DND-41 (cell line): ENCODE measurements at regions not wholly inside any gene's neighbourhood (a gene's known extent, or its start where the extent isn't known, plus 50 kb on each side); places are given as distances from the start of the nearest gene placed in this dataset.

Experiments
- EZH2 ChIP-seq: IDR thresholded peaks from 3 replicates; pipeline ENCODE4 v1.6.1; 2012; ENCODE audit warnings: borderline replicate concordance, low read depth, mild to moderate bottlenecking, moderate library complexity, low read length, inconsistent platforms; ENCODE audit not compliant: severe bottlenecking
- TF ChIP-seq, protein P1 (sequence below): IDR thresholded peaks from 2 replicates; pipeline ENCODE4 v1.5.1; 2012; ENCODE audit warnings: borderline replicate concordance, low read length, moderate library complexity, mild to moderate bottlenecking; ENCODE audit not compliant: poor library complexity, severe bottlenecking; ENCODE audit errors: extremely low read depth

DNA sequence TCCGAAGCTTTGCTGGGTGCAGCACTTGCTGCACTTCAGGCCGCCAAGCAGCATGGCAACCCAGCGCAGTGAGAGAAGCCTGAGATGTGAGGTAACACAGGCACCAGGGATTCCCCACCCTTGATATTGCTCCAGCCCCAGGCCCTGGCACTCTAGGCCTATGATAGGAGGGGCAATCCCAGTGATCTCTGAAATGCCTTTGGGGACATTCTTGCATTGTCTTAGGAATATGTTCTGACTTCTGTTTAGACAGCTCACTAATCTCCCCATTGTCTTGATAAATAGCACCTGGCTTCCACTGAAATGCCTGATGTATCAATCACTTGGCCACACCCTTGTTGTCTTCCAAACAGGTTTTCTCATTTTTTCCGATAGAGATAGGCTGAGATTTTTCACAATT, 102.8 kb downstream of the SOX14 start:
- TF ChIP-seq, protein P1, sequence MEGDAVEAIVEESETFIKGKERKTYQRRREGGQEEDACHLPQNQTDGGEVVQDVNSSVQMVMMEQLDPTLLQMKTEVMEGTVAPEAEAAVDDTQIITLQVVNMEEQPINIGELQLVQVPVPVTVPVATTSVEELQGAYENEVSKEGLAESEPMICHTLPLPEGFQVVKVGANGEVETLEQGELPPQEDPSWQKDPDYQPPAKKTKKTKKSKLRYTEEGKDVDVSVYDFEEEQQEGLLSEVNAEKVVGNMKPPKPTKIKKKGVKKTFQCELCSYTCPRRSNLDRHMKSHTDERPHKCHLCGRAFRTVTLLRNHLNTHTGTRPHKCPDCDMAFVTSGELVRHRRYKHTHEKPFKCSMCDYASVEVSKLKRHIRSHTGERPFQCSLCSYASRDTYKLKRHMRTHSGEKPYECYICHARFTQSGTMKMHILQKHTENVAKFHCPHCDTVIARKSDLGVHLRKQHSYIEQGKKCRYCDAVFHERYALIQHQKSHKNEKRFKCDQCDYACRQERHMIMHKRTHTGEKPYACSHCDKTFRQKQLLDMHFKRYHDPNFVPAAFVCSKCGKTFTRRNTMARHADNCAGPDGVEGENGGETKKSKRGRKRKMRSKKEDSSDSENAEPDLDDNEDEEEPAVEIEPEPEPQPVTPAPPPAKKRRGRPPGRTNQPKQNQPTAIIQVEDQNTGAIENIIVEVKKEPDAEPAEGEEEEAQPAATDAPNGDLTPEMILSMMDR, result no peak
- no peak for TF ChIP-seq EZH2
